Mesothelial cell of epicardium (in vitro differentiated cells): ENCODE measurements at regions not wholly inside any gene's neighbourhood (a gene's known extent, or its start where the extent isn't known, plus 50 kb on each side); places are given as distances from the start of the nearest gene placed in this dataset.

Experiments
- DNase-seq, 2 experiments: peaks; one replicate each; pipeline ENCODE4 v3.0.0; 2021; ENCODE audit warnings: low spot score in 2 of 2; ENCODE audit not compliant: unreplicated experiment in 2 of 2
- H3K27ac Mint-ChIP-seq: 2 replicates; pipeline ENCODE4 v1.8.0; 2021; ENCODE audit warnings: mixed read lengths
- H3K27me3 Mint-ChIP-seq: 2 replicates; pipeline ENCODE4 v1.8.0; 2021; ENCODE audit warnings: low read depth, mixed read lengths
- H3K36me3 Mint-ChIP-seq: 2 replicates; pipeline ENCODE4 v1.8.0; 2021; ENCODE audit warnings: mixed read lengths
- H3K4me1 Mint-ChIP-seq: 2 replicates; pipeline ENCODE4 v1.8.0; 2021; ENCODE audit warnings: mixed read lengths
- H3K4me3 Mint-ChIP-seq: 2 replicates; pipeline ENCODE4 v1.8.0; 2021; ENCODE audit warnings: mild to moderate bottlenecking, moderate library complexity, mixed read lengths
- H3K9me3 Mint-ChIP-seq: 2 replicates; pipeline ENCODE4 v1.8.0; 2021; ENCODE audit warnings: mixed read lengths
- CTCF ChIP-seq: fragments of 200-600 bp; sonication (generic); IDR thresholded peaks from one replicate; pipeline ENCODE4 v1.5.0; 2021; ENCODE audit warnings: antibody characterized with exemption; ENCODE audit not compliant: unreplicated experiment

GRCh38 chr9:87343816-87344430 lies 153.7 kb upstream of the DAPK1 start:
- Mint-ChIP-seq H3K4me3 (no peak overlapping the region), H3K4me1 (peaks cover 42% of the 10 kb centered on the region), H3K9me3 (peaks cover under 1% of the 10 kb centered on the region), H3K36me3 (no peaks in the 10 kb centered on the region), H3K27ac (peak overlapping the region; percentile 87), H3K27me3 (no peaks in the 10 kb centered on the region)
- no peak for TF ChIP-seq CTCF
- DNase-seq, result no peak

- Mint-ChIP-seq H3K36me3 (no peaks in the 10 kb centered on the region), H3K27ac (no peak overlapping the region), H3K4me3 (no peak overlapping the region), H3K9me3 (peaks cover 7% of the 10 kb centered on the region), H3K27me3 (no peaks in the 10 kb centered on the region), H3K4me1 (peaks cover 35% of the 10 kb centered on the region)
- TF ChIP-seq CTCF, result no peak
- no peak for DNase-seq
Observed at GRCh38 chr9:87346061-87346665, 151.5 kb upstream of the DAPK1 start.

- H3K36me3 Mint-ChIP-seq, result no peaks in the 10 kb centered on the region
- H3K27me3 Mint-ChIP-seq, result no peaks in the 10 kb centered on the region
- H3K4me1 Mint-ChIP-seq, result peaks cover 32% of the 10 kb centered on the region
- TF ChIP-seq CTCF, result no peak
- no peak overlapping the region for H3K4me3 Mint-ChIP-seq
- DNase-seq, result no peak
- H3K27ac Mint-ChIP-seq, result peak overlapping the region; percentile 74
- peaks cover 7% of the 10 kb centered on the region for H3K9me3 Mint-ChIP-seq
Observed at GRCh38 chr9:87350915-87351314, 146.8 kb upstream of the DAPK1 start.

- no peaks in the 10 kb centered on the region for H3K27me3 Mint-ChIP-seq
- H3K9me3 Mint-ChIP-seq, result peaks cover 12% of the 10 kb centered on the region
- H3K36me3 Mint-ChIP-seq, result no peaks in the 10 kb centered on the region
- no peak for TF ChIP-seq CTCF
- H3K27ac Mint-ChIP-seq, result peak overlapping the region; percentile 69
- no peak overlapping the region for H3K4me3 Mint-ChIP-seq
- peaks cover 26% of the 10 kb centered on the region for H3K4me1 Mint-ChIP-seq
- DNase-seq, result no peak
Observed at GRCh38 chr9:87353301-87353700, 144.4 kb upstream of the DAPK1 start.

GRCh38 chr9:87354147-87354546 lies 143.5 kb upstream of the DAPK1 start:
- TF ChIP-seq CTCF, result no peak
- H3K36me3 Mint-ChIP-seq, result no peaks in the 10 kb centered on the region
- H3K9me3 Mint-ChIP-seq, result peaks cover 9% of the 10 kb centered on the region

GRCh38 chr9:87357600-87357999 lies 140.1 kb upstream of the DAPK1 start:
- Mint-ChIP-seq H3K9me3 (peaks cover 29% of the 10 kb centered on the region), H3K27me3 (no peaks in the 10 kb centered on the region), H3K36me3 (peaks cover 5% of the 10 kb centered on the region), H3K4me1 (peaks cover 14% of the 10 kb centered on the region), H3K4me3 (no peak overlapping the region), H3K27ac (no peak overlapping the region)
- TF ChIP-seq CTCF, result no peak
- DNase-seq, result no peak

More at GRCh38 chr9:87354147-87354546, 143.5 kb upstream of the DAPK1 start:
- peak overlapping the region; percentile 82 for H3K27ac Mint-ChIP-seq
- no peak overlapping the region for H3K4me3 Mint-ChIP-seq
- H3K27me3 Mint-ChIP-seq, result no peaks in the 10 kb centered on the region
- DNase-seq, result no peak
- H3K4me1 Mint-ChIP-seq, result peaks cover 26% of the 10 kb centered on the region
